H1 (cell line): ENCODE measurements at regions not wholly inside any gene's neighbourhood (a gene's known extent, or its start where the extent isn't known, plus 50 kb on each side); places are given as distances from the start of the nearest gene placed in this dataset.

Experiments
- CTCF ChIA-PET: fragments of 300-600 bp; sonication (Branson Sonifier 250); formaldehyde crosslinking; loops from one replicate; lab custom pipeline; 2021; ENCODE audit not compliant: partially characterized antibody; lab: Charles Lee
- POLR2A ChIA-PET: fragments of 300-600 bp; sonication (Branson Sonifier 250); formaldehyde crosslinking; loops from one replicate; lab custom pipeline; 2021; ENCODE audit warnings: inconsistent platforms; ENCODE audit not compliant: partially characterized antibody; lab: Charles Lee
- DNase-seq, 2 experiments: peaks; one replicate each; pipeline versions ENCODE4 v3.0.0 to v3.0.0-alpha.2; 2010 to 2022; ENCODE audit warnings: low spot score in 2 of 2, low read depth in 1 of 2, mixed read lengths in 1 of 2
- FAIRE-seq: peaks from 2 replicates; lab custom pipeline; 2011; peaks lifted over from hg19 to GRCh38; lab: Jason Lieb, UNC
- H2AFZ ChIP-seq: 2 replicates; pipeline ENCODE4 v1.8.1; 2012; ENCODE audit warnings: low read length, inconsistent platforms
- H2AK5ac ChIP-seq: 2 replicates; pipeline ENCODE4 v1.6.1; 2013; ENCODE audit warnings: low read depth, low read length
- H2BK120ac ChIP-seq: replicated peaks from 2 replicates; pipeline ENCODE3; 2013; ENCODE audit warnings: low read depth, low read length, inconsistent platforms
- H2BK12ac ChIP-seq: 2 replicates; pipeline ENCODE4 v1.6.1; 2013; ENCODE audit warnings: low read depth, low read length
- H2BK15ac ChIP-seq: 2 replicates; pipeline ENCODE4 v1.6.1; 2013; ENCODE audit warnings: low read length
- H2BK20ac ChIP-seq: 2 replicates; pipeline ENCODE4 v1.6.1; 2013; ENCODE audit warnings: low read length
- H2BK5ac ChIP-seq: 2 replicates; pipeline ENCODE4 v1.6.1; 2013; ENCODE audit warnings: low read depth, low read length
- H3K14ac ChIP-seq: 2 replicates; pipeline ENCODE4 v1.6.1; 2013; ENCODE audit warnings: inconsistent platforms; ENCODE audit not compliant: insufficient read length
- H3K18ac ChIP-seq: 2 replicates; pipeline ENCODE4 v1.6.1; 2013; ENCODE audit warnings: low read length; ENCODE audit errors: extremely low read depth
- H3K23ac ChIP-seq: 2 replicates; pipeline ENCODE4 v1.6.1; 2013; ENCODE audit warnings: inconsistent platforms; ENCODE audit not compliant: insufficient read length
- H3K23me2 ChIP-seq: 2 replicates; pipeline ENCODE4 v1.6.1; 2013; ENCODE audit warnings: low read depth, low read length
- H3K27ac ChIP-seq: 2 replicates; pipeline ENCODE4 v1.6.1; 2011; ENCODE audit warnings: low read depth, low read length, inconsistent platforms
- H3K27me3 ChIP-seq, 4 experiments: replicated peaks in 1 of 4; 1 replicate in 1 of 4; 2 replicates in 3 of 4; pipeline versions ENCODE4 v1.6.1 to v1.8.1; 2011 to 2013; ENCODE audit warnings: low read length in 3 of 4, mild to moderate bottlenecking in 3 of 4, inconsistent platforms in 2 of 4, mixed read lengths in 2 of 4, moderate library complexity in 1 of 4; ENCODE audit not compliant: control insufficient read depth in 3 of 4, insufficient read depth in 3 of 4; ENCODE audit errors: extremely low read depth in 1 of 4
- H3K36me3 ChIP-seq, 4 experiments: 2 replicates each; pipeline versions ENCODE4 v1.6.1 to v1.8.1; 2011 to 2013; ENCODE audit warnings: mild to moderate bottlenecking in 4 of 4, low read length in 3 of 4, moderate library complexity in 2 of 4, control low read depth in 1 of 4, inconsistent platforms in 1 of 4; ENCODE audit not compliant: insufficient read depth in 4 of 4, control insufficient read depth in 2 of 4
- H3K4ac ChIP-seq: replicated peaks from 2 replicates; pipeline ENCODE3; 2013; ENCODE audit warnings: low read length, low read depth, mixed read lengths, inconsistent platforms; ENCODE audit not compliant: insufficient read length
- H3K4me1 ChIP-seq, 4 experiments: replicated peaks in 1 of 4; 1 replicate in 1 of 4; 2 replicates in 3 of 4; pipeline versions ENCODE4 v1.6.1 to v1.8.1; 2011 to 2013; ENCODE audit warnings: low read length in 3 of 4, inconsistent platforms in 2 of 4, mixed read lengths in 1 of 4; ENCODE audit not compliant: insufficient read depth in 4 of 4, control insufficient read depth in 3 of 4
- H3K4me2 ChIP-seq, 2 experiments: 2 replicates each; pipeline versions ENCODE4 v1.6.1 to v1.8.1; 2011 to 2013; ENCODE audit warnings: low read depth in 2 of 2, low read length in 2 of 2, control low read depth in 1 of 2, inconsistent platforms in 1 of 2, mild to moderate bottlenecking in 1 of 2; ENCODE audit not compliant: insufficient read depth in 1 of 2
- H3K4me3 ChIP-seq, 4 experiments: fragments of 200-600, 300-600 bp in 1 of 4; sonication (generic), shearing (Covaris generic), sonication (Bioruptor Twin) in 1 of 4; 2 replicates each; pipeline versions ENCODE4 v1.5.1 to v1.8.1; 2011 to 2016; ENCODE audit warnings: low read length in 4 of 4, low read depth in 3 of 4, control low read depth in 2 of 4, inconsistent platforms in 2 of 4, mild to moderate bottlenecking in 2 of 4, mixed read lengths in 1 of 4, moderate library complexity in 1 of 4; ENCODE audit not compliant: insufficient read depth in 2 of 4; ENCODE audit errors: extremely low read depth in 1 of 4
- H3K56ac ChIP-seq: replicated peaks from 2 replicates; pipeline ENCODE3; 2013; ENCODE audit warnings: low read depth, mild to moderate bottlenecking, mixed read lengths, low read length, inconsistent platforms; ENCODE audit not compliant: insufficient read length
- H3K79me1 ChIP-seq: 2 replicates; pipeline ENCODE4 v1.6.1; 2013; ENCODE audit warnings: low read depth, low read length, control low read depth
- H3K79me2 ChIP-seq, 2 experiments: 2 replicates each; pipeline versions ENCODE4 v1.6.1 to v1.8.1; 2012 to 2013; ENCODE audit warnings: low read length in 2 of 2, mild to moderate bottlenecking in 2 of 2, inconsistent platforms in 1 of 2; ENCODE audit not compliant: insufficient read depth in 2 of 2, control insufficient read depth in 1 of 2
- H3K9ac ChIP-seq, 4 experiments: replicated peaks in 1 of 4; 1 replicate in 1 of 4; 2 replicates in 3 of 4; pipeline versions ENCODE4 v1.6.1 to v1.8.1; 2011 to 2013; ENCODE audit warnings: low read depth in 3 of 4, low read length in 3 of 4, control low read depth in 2 of 4, mild to moderate bottlenecking in 2 of 4, moderate library complexity in 2 of 4, inconsistent platforms in 1 of 4; ENCODE audit errors: extremely low read depth in 1 of 4
- H3K9me3 ChIP-seq, 2 experiments: 2 replicates each; pipeline versions ENCODE4 v1.6.1 to v1.8.1; 2012 to 2013; ENCODE audit warnings: mild to moderate bottlenecking in 2 of 2, moderate library complexity in 2 of 2, control low read depth in 1 of 2, inconsistent platforms in 1 of 2, low read depth in 1 of 2, low read length in 1 of 2, mixed read lengths in 1 of 2; ENCODE audit not compliant: insufficient read depth in 2 of 2
- H4K20me1 ChIP-seq, 2 experiments: replicated peaks in 1 of 2; 2 replicates each; pipeline versions ENCODE3 to v1.8.1; 2011 to 2013; ENCODE audit warnings: inconsistent platforms in 2 of 2, low read length in 2 of 2, mild to moderate bottlenecking in 1 of 2; ENCODE audit not compliant: insufficient read depth in 2 of 2, control insufficient read depth in 1 of 2
- H4K5ac ChIP-seq: 2 replicates; pipeline ENCODE4 v1.6.1; 2013; ENCODE audit warnings: low read length, low read depth, mixed read lengths, inconsistent platforms; ENCODE audit not compliant: insufficient read length
- H4K8ac ChIP-seq: 2 replicates; pipeline ENCODE4 v1.8.0; 2013; ENCODE audit warnings: mild to moderate bottlenecking, moderate library complexity, low read length, inconsistent platforms; ENCODE audit not compliant: insufficient read depth; ENCODE audit errors: extremely low read depth
- H4K91ac ChIP-seq: replicated peaks from 2 replicates; pipeline ENCODE3; 2013; ENCODE audit warnings: low read length, mixed read lengths, inconsistent platforms; ENCODE audit not compliant: insufficient read length
- ASH2L ChIP-seq: fragments of 200-600, 300-600 bp; sonication (generic); IDR thresholded peaks from one replicate; pipeline ENCODE4 v1.7.1; 2017; ENCODE audit warnings: low read length
- ATF2 ChIP-seq: IDR thresholded peaks from 2 replicates; pipeline ENCODE4 v1.6.1; 2012; ENCODE audit warnings: low read length, inconsistent platforms
- CEBPB ChIP-seq: IDR thresholded peaks from 2 replicates; pipeline ENCODE4 v1.6.1; 2012; ENCODE audit warnings: low read depth, low read length
- RAD21 ChIP-seq, 2 experiments: IDR thresholded peaks in 1 of 2; conservative IDR thresholded peaks in 1 of 2; 2 replicates each; pipeline ENCODE4 v1.6.1; 2011; ENCODE audit warnings: low read depth in 2 of 2, low read length in 2 of 2, improper control_type of control experiment in 1 of 2, inconsistent platforms in 1 of 2, mild to moderate bottlenecking in 1 of 2, moderate library complexity in 1 of 2
- SIRT6 ChIP-seq: IDR thresholded peaks from one replicate; pipeline ENCODE4 v1.7.1; 2012; ENCODE audit warnings: low read length, inconsistent platforms
- WGBS, 2 experiments: shearing (Covaris generic) in 1 of 2; methylation state at CpG; one replicate each; pipeline versions ENCODE4 v1.1.6 to v1.1.7; 2013 to 2015; ENCODE audit warnings: low lambda C conversion rate in 2 of 2, mixed read lengths in 2 of 2, inconsistent platforms in 1 of 2, low coverage in 1 of 2, missing lambda C conversion rate in 1 of 2; ENCODE audit not compliant: insufficient replicate concordance in 2 of 2, insufficient coverage in 1 of 2, insufficient read length in 1 of 2; ENCODE audit errors: extremely low coverage in 1 of 2, missing lambda C conversion rate in 1 of 2; 5-methylcytosine and 5-hydroxymethylcytosine counted together

GRCh38 chr7:98753176-98753575 is 116.6 kb downstream of the TMEM130 start:
- Histone ChIP-seq H3K27me3 (no peaks in the 10 kb centered on the region), H3K4ac (no peak overlapping the region), H2BK5ac (no peak overlapping the region), H3K18ac (no peak overlapping the region; the same call in 1 of the 2 replicates), H4K5ac (no peak overlapping the region), H3K27ac (no peak overlapping the region), H4K20me1 (no peaks in the 10 kb centered on the region), H3K36me3 (no peaks in the 10 kb centered on the region), H3K79me2 (no peaks in the 10 kb centered on the region), H2BK15ac (no peak overlapping the region), H3K14ac (no peak overlapping the region), H2AK5ac (0 out of 2 replicates have a peak overlapping the region, but pooled peaks have one; percentile 40), H3K23ac (no peak overlapping the region), H3K9ac (no peak overlapping the region), H3K23me2 (no peaks in the 10 kb centered on the region), H3K4me3 (no peak overlapping the region), H3K9me3 (no peaks in the 10 kb centered on the region), H3K4me1 (no peaks in the 10 kb centered on the region; a peak in 1 of 7 replicates), H2BK20ac (no peak overlapping the region), H2BK120ac (no peak overlapping the region), H4K91ac (no peak overlapping the region), H2BK12ac (no peak overlapping the region), H4K8ac (peak overlapping the region; percentile 71; the same call in 1 of the 2 replicates), H2AFZ (peak overlapping the region; percentile 53; the same call in 1 of the 2 replicates), H3K79me1 (no peaks in the 10 kb centered on the region), H3K4me2 (no peak overlapping the region), H3K56ac (no peak overlapping the region)
- DNase-seq (no peak), FAIRE-seq (no peak)
- ChIA-PET POLR2A (interaction anchor here (0.6 to 0.7 kb wide), 2 partner anchors 8 to 117 kb away, joined by 3 read pairs; partner anchors contain the start of gene TMEM130), CTCF (interaction anchor here (0.6 to 4.5 kb wide), 8 partner anchors 8 to 334 kb away, joined by 3 to 21 read pairs (median 4); no protein-coding TSS in a partner anchor)
- WGBS, 2 experiments = 86% methylated on average over 7 of the region's 7 CpGs; no CpG with 5 or more reads in 1 of the 2 experiments
- no peak for TF ChIP-seq CEBPB
- TF ChIP-seq RAD21 (IDR thresholded peaks at IDR 0.05 in 1 of 2, conservative IDR thresholded peaks at IDR 0.05 in 1 of 2; ENCODE audit: low read depth in 2 of 2, low read length in 2 of 2) = no peak
- no peak for TF ChIP-seq ASH2L
- TF ChIP-seq ATF2 = no peak
- no peak for TF ChIP-seq SIRT6
